Activated naive CD8-positive, alpha-beta T cell treated with anti-CD3 and anti-CD28 coated beads for 36 hours (primary cell): ENCODE measurements at regions not wholly inside any gene's neighbourhood (a gene's known extent, or its start where the extent isn't known, plus 50 kb on each side); places are given as distances from the start of the nearest gene placed in this dataset.

Experiments
- DNase-seq: peaks from one replicate; pipeline ENCODE4 v3.0.0; 2021
- H3K27ac Mint-ChIP-seq: one replicate; pipeline ENCODE4 v1.8.0; 2022; ENCODE audit warnings: mild to moderate bottlenecking, moderate library complexity, mixed read lengths
- H3K27me3 Mint-ChIP-seq: one replicate; pipeline ENCODE4 v1.8.0; 2022; ENCODE audit warnings: mild to moderate bottlenecking, mixed read lengths
- H3K36me3 Mint-ChIP-seq: one replicate; pipeline ENCODE4 v1.8.0; 2021; ENCODE audit warnings: mild to moderate bottlenecking, mixed read lengths
- H3K4me1 Mint-ChIP-seq: one replicate; pipeline ENCODE4 v1.8.0; 2021; ENCODE audit warnings: mixed read lengths
- H3K4me3 Mint-ChIP-seq: one replicate; pipeline ENCODE4 v1.8.0; 2022; ENCODE audit warnings: mild to moderate bottlenecking, moderate library complexity, mixed read lengths
- H3K9me3 Mint-ChIP-seq: one replicate; pipeline ENCODE4 v1.8.0; 2022; ENCODE audit warnings: mixed read lengths

DNA sequence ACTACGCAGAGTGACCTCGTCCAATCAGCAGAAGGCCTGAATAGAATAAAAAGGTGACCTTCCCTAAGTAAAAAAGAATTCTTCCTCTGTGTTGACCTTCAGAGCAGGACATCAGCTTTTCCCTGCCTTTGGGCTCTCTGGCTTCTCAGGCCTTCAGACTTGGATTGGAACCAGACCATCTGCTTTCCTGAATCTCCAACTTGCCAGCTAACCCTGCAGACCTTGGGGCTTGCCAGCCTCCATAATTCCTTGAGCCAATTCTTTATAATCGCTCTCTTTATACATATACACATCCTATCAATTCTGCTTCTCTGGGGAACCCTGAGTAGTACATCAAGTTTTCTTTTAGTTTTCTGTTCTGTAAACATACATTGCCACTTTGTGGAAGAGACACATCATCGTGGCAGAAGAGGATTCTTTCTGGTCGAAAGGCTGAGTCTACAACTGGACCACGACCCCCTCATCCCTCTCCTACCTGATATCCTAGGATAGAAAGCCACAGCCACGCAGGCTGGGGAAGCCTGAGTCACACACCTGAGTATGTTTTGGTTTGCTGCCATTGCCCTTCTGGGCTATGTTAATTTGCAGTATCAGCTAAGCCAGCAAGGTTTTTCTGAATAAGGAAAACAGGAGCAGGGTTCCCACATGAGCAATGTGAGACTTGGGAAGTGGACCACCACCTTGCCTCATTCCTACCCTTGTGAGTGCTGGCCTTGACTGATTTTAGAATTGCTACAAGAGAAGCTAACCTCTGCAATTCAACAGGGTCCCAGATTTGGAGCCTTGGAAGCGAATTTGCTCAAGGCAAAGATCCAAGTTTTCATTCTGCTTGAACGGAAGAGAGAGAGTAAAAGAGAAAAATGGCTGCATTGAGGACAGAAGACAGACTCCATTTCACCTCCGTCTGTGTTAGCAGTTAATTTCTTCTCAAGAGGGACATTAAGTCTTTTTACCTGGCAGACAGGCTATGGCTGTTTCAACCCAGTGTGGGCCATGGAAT lies 445.2 kb upstream of the FZD8 start:
- DNase-seq: no peak
- H3K27me3 Mint-ChIP-seq: no peaks in the 10 kb centered on the region
- no peaks in the 10 kb centered on the region for H3K4me1 Mint-ChIP-seq
- H3K9me3 Mint-ChIP-seq: peaks cover 3% of the 10 kb centered on the region
- no peak overlapping the region for H3K27ac Mint-ChIP-seq
- no peak overlapping the region for H3K4me3 Mint-ChIP-seq
- H3K36me3 Mint-ChIP-seq: no peaks in the 10 kb centered on the region

DNA sequence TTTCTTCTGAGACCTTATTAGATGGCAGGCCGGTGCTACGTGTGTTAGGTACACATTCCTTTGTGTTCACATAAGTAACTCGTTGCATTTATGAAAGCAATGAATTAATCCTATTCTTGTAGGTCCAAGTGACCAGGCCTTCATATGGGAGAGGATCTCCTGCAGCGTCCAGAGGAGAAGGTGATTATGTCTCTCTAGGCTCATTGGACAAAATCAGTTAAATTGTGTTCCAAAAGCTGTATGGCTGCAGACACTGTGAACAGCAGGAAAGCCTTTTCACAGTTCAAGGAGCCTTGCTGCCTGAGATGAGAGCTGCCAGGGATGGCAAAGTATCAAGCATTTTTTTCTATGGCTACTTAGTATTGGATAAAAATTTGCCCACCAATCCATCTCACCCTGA lies 433.1 kb upstream of the FZD8 start:
- Mint-ChIP-seq H3K27me3 (no peaks in the 10 kb centered on the region), H3K9me3 (no peaks in the 10 kb centered on the region), H3K4me1 (no peaks in the 10 kb centered on the region), H3K36me3 (no peaks in the 10 kb centered on the region), H3K27ac (no peak overlapping the region), H3K4me3 (no peak overlapping the region)
- DNase-seq: no peak

- Mint-ChIP-seq H3K9me3 (no peaks in the 10 kb centered on the region), H3K27me3 (no peaks in the 10 kb centered on the region), H3K4me3 (no peak overlapping the region), H3K36me3 (no peaks in the 10 kb centered on the region), H3K27ac (no peak overlapping the region), H3K4me1 (no peaks in the 10 kb centered on the region)
- no peak for DNase-seq
Measured at GRCh38 chr10:36073796-36074345, 431.8 kb upstream of the FZD8 start.

GRCh38 chr10:36068542-36068941 lies 426.4 kb upstream of the FZD8 start:
- Mint-ChIP-seq H3K4me3 (no peak overlapping the region), H3K9me3 (peaks cover 3% of the 10 kb centered on the region)

GRCh38 chr10:36067748-36068147 lies 425.7 kb upstream of the FZD8 start:
- Mint-ChIP-seq H3K36me3 (no peaks in the 10 kb centered on the region), H3K27ac (no peak overlapping the region), H3K4me3 (no peak overlapping the region), H3K4me1 (no peaks in the 10 kb centered on the region), H3K27me3 (no peaks in the 10 kb centered on the region), H3K9me3 (peaks cover 3% of the 10 kb centered on the region)
- DNase-seq: no peak

More at GRCh38 chr10:36068542-36068941, 426.4 kb upstream of the FZD8 start:
- H3K27ac Mint-ChIP-seq: no peak overlapping the region
- DNase-seq: no peak
- no peaks in the 10 kb centered on the region for H3K4me1 Mint-ChIP-seq
- no peaks in the 10 kb centered on the region for H3K27me3 Mint-ChIP-seq
- H3K36me3 Mint-ChIP-seq: no peaks in the 10 kb centered on the region

GRCh38 chr10:36066850-36067249 lies 424.8 kb upstream of the FZD8 start:
- no peak overlapping the region for H3K4me3 Mint-ChIP-seq
- no peaks in the 10 kb centered on the region for H3K27me3 Mint-ChIP-seq
- H3K36me3 Mint-ChIP-seq: no peaks in the 10 kb centered on the region
- no peak overlapping the region for H3K27ac Mint-ChIP-seq
- peaks cover 3% of the 10 kb centered on the region for H3K9me3 Mint-ChIP-seq
- no peak for DNase-seq
- no peaks in the 10 kb centered on the region for H3K4me1 Mint-ChIP-seq

GRCh38 chr10:36066102-36066501 lies 424.0 kb upstream of the FZD8 start:
- no peak for DNase-seq
- Mint-ChIP-seq H3K4me3 (no peak overlapping the region), H3K36me3 (no peaks in the 10 kb centered on the region), H3K4me1 (no peaks in the 10 kb centered on the region), H3K27me3 (no peaks in the 10 kb centered on the region), H3K27ac (no peak overlapping the region), H3K9me3 (peaks cover 3% of the 10 kb centered on the region)

DNA sequence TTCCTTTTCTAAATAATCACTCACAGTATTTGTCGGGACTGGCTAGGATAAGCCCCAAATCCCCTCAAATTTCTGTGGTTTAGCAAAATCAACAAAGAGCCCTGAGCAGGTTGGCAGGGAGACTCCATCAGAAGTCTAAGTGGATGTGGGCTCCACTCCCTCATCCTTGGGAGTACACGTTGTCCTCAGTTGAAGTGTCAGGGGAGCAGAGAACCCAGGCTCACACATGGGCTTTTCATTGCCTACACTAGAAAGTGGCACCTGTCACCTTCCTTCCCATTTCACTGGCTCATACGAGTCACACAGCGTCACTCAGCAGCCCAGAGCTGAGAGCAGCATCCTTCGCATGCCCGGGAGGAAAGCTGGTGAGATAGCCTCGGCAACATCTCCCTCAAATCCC lies 421.3 kb upstream of the FZD8 start:
- H3K9me3 Mint-ChIP-seq: peaks cover 7% of the 10 kb centered on the region
- no peak overlapping the region for H3K4me3 Mint-ChIP-seq

DNA sequence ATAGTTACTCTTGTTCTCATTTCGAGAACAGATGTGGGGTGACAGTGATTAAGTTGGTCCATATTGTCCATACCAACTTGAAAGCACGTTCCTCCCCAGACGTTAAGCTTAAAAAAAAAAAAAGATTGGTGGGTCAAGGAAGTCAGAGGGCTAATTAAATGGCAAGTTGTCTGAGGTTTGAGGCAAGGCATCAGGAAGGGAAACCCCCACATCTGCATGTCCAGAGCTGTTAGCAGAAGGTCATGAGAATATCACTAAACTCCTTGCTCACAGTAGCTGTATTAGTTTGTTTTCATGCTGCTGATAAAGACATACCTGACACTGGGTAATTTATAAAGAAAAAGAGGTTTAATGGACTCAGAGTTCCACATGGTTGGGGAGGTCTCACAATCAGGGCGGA lies 415.6 kb upstream of the FZD8 start:
- no peak for DNase-seq
- Mint-ChIP-seq H3K9me3 (peaks cover 8% of the 10 kb centered on the region), H3K36me3 (no peaks in the 10 kb centered on the region), H3K4me1 (no peaks in the 10 kb centered on the region), H3K27ac (no peak overlapping the region), H3K4me3 (no peak overlapping the region), H3K27me3 (no peaks in the 10 kb centered on the region)

More for the DNA sequence above, 421.3 kb upstream of the FZD8 start:
- DNase-seq: no peak
- Mint-ChIP-seq H3K4me1 (no peaks in the 10 kb centered on the region), H3K36me3 (no peaks in the 10 kb centered on the region), H3K27me3 (no peaks in the 10 kb centered on the region), H3K27ac (no peak overlapping the region)

DNA sequence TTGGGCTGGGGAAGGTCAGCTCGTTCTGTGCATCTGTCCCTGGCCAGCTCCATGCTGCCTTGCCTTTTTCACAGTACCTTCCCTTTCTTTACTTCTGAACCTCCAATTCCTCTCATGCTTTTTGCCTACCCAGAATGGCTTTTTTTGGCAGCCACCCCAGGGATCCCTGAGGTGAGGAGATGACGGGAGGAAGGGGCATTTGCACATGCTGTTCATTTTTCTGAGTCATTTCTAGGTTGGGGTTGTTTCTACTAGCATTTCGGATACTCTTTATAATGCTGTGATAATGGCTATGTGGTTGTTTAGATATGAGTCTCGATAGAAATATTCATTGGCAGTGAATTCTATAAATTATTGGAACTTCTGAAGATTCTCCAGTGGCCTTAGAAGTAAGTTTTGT lies 415.1 kb upstream of the FZD8 start:
- Mint-ChIP-seq H3K27ac (no peak overlapping the region), H3K4me3 (no peak overlapping the region), H3K27me3 (no peaks in the 10 kb centered on the region), H3K36me3 (no peaks in the 10 kb centered on the region), H3K9me3 (peaks cover 8% of the 10 kb centered on the region), H3K4me1 (no peaks in the 10 kb centered on the region)
- no peak for DNase-seq

DNA sequence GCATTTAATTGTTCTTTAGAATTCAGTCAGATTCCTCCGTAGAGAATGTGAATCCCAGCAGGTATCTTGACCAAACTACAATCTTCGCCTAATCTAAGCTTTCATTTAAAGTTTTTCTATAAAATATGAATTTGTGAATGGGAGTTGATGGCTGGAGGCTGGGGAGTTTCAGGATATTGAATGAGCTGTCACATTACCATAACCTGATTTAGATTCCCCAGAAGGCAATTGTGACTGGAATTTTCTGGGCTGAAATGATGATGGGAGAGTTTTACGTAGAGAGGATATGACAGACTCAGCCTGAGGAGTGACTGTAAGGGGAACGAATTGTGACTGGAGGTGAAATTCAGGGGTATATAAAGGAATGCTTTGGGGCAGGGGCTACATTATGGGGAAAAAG lies 411.7 kb upstream of the FZD8 start:
- no peak overlapping the region for H3K27ac Mint-ChIP-seq
- DNase-seq: no peak
- no peak overlapping the region for H3K4me3 Mint-ChIP-seq
- no peaks in the 10 kb centered on the region for H3K36me3 Mint-ChIP-seq
- H3K27me3 Mint-ChIP-seq: no peaks in the 10 kb centered on the region
- peaks cover 4% of the 10 kb centered on the region for H3K9me3 Mint-ChIP-seq
- no peaks in the 10 kb centered on the region for H3K4me1 Mint-ChIP-seq

GRCh38 chr10:36053271-36053670 lies 411.2 kb upstream of the FZD8 start:
- H3K9me3 Mint-ChIP-seq: peaks cover 4% of the 10 kb centered on the region
- H3K4me3 Mint-ChIP-seq: no peak overlapping the region
- no peaks in the 10 kb centered on the region for H3K36me3 Mint-ChIP-seq
- no peak for DNase-seq
- no peaks in the 10 kb centered on the region for H3K27me3 Mint-ChIP-seq
- H3K27ac Mint-ChIP-seq: no peak overlapping the region
- no peaks in the 10 kb centered on the region for H3K4me1 Mint-ChIP-seq

- DNase-seq: no peak
- peaks cover 3% of the 10 kb centered on the region for H3K9me3 Mint-ChIP-seq
- H3K36me3 Mint-ChIP-seq: no peaks in the 10 kb centered on the region
- no peak overlapping the region for H3K4me3 Mint-ChIP-seq
- H3K4me1 Mint-ChIP-seq: no peaks in the 10 kb centered on the region
- no peaks in the 10 kb centered on the region for H3K27me3 Mint-ChIP-seq
- H3K27ac Mint-ChIP-seq: no peak overlapping the region
Measured at GRCh38 chr10:36051500-36051991, 409.4 kb upstream of the FZD8 start.

GRCh38 chr10:36050763-36051499 lies 408.8 kb upstream of the FZD8 start:
- no peaks in the 10 kb centered on the region for H3K36me3 Mint-ChIP-seq
- DNase-seq: no peak
- H3K27ac Mint-ChIP-seq: no peak overlapping the region
- peaks cover 4% of the 10 kb centered on the region for H3K9me3 Mint-ChIP-seq
- H3K4me3 Mint-ChIP-seq: no peak overlapping the region
- no peaks in the 10 kb centered on the region for H3K4me1 Mint-ChIP-seq
- no peaks in the 10 kb centered on the region for H3K27me3 Mint-ChIP-seq

DNA sequence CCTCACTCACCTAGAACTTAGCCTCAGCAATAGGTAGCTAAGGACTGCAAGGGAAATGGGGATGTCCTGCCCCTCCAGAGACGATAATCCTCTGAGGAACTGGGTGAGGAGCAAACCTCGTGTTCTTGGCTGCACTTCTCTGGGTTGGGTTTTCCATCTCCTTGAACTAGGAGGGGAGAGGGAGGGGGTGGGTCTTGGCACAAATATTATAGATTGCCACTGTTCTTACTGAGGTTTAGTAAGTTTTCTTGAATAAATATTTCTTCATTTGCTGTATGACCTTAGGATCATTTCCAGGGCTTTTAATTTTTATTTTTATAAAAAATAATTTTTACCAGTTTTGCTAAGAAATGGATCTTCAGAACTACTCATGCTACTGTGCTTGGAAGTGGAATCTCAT lies 406.7 kb upstream of the FZD8 start:
- no peak overlapping the region for H3K4me3 Mint-ChIP-seq
- H3K27me3 Mint-ChIP-seq: no peaks in the 10 kb centered on the region
- no peaks in the 10 kb centered on the region for H3K4me1 Mint-ChIP-seq
- no peak overlapping the region for H3K27ac Mint-ChIP-seq
- H3K9me3 Mint-ChIP-seq: peaks cover 2% of the 10 kb centered on the region
- DNase-seq: no peak
- no peaks in the 10 kb centered on the region for H3K36me3 Mint-ChIP-seq
